ENCODE measurements at regions not wholly inside any gene's neighbourhood (a gene's known extent, or its start where the extent isn't known, plus 50 kb on each side); places are given as distances from the start of the nearest gene placed in this dataset.

GRCh38 chr16:88326611-88327485 is 55.9 kb upstream of the ZNF469 start:
- CTCF ChIA-PET: no interaction called here
- Histone ChIP-seq H3K27ac (ENCODE audit: low read depth, low read length) (no peak overlapping the region), H3K4me1 (ENCODE audit: insufficient read depth, low read length) (no peaks in the 10 kb centered on the region), H3K36me3 (ENCODE audit: insufficient read depth, low read length) (no peaks in the 10 kb centered on the region), H3K27me3 (ENCODE audit: insufficient read depth, low read length, poor library complexity, severe bottlenecking) (no peaks in the 10 kb centered on the region), H3K9me3 (ENCODE audit: low read length) (no peaks in the 10 kb centered on the region), H3K4me3 (ENCODE audit: low read length) (no peak overlapping the region)
- DNase-seq: no peak
- H3K4me1 Mint-ChIP-seq: no peaks in the 10 kb centered on the region
- H3K4me3 Mint-ChIP-seq: no peak overlapping the region
- peaks cover 0 to 2% of the 10 kb centered on the region in 2 donors for H3K27me3 Mint-ChIP-seq
- peak overlapping the region in 1 of 8 donors; percentile 79 for H3K27ac Mint-ChIP-seq
- no peaks in the 10 kb centered on the region for H3K36me3 Mint-ChIP-seq
- no peaks in the 10 kb centered on the region for H3K9me3 Mint-ChIP-seq
- POLR2A ChIA-PET: no interaction called here

GRCh38 chr16:88327561-88328312 is 55.0 kb upstream of the ZNF469 start:
- no peak for DNase-seq
- no peaks in the 10 kb centered on the region for H3K9me3 Mint-ChIP-seq
- no peaks in the 10 kb centered on the region for H3K36me3 ChIP-seq (ENCODE audit: insufficient read depth, low read length)
- H3K36me3 Mint-ChIP-seq: no peaks in the 10 kb centered on the region
- no peak overlapping the region for H3K4me3 ChIP-seq (ENCODE audit: low read length)
- CTCF ChIA-PET: no interaction called here
- no peaks in the 10 kb centered on the region for H3K4me1 ChIP-seq (ENCODE audit: insufficient read depth, low read length)
- H3K27ac Mint-ChIP-seq: no peak overlapping the region
- H3K4me1 Mint-ChIP-seq: no peaks in the 10 kb centered on the region
- H3K4me3 Mint-ChIP-seq: no peak overlapping the region
- no peak overlapping the region for H3K27ac ChIP-seq (ENCODE audit: low read depth, low read length)
- peaks cover 0 to 2% of the 10 kb centered on the region in 2 donors for H3K27me3 Mint-ChIP-seq
- no peaks in the 10 kb centered on the region for H3K9me3 ChIP-seq (ENCODE audit: low read length)
- H3K27me3 ChIP-seq (ENCODE audit: insufficient read depth, low read length, poor library complexity, severe bottlenecking): no peaks in the 10 kb centered on the region
- POLR2A ChIA-PET: no interaction called here

- Mint-ChIP-seq H3K4me3 (no peak overlapping the region), H3K36me3 (no peaks in the 10 kb centered on the region), H3K27ac (no peak overlapping the region), H3K9me3 (no peaks in the 10 kb centered on the region), H3K27me3 (peaks cover 0 to 3% of the 10 kb centered on the region in 2 donors), H3K4me1 (peaks cover 0 to under 1% (median 0%) of the 10 kb centered on the region in 3 donors)
- POLR2A ChIA-PET: no interaction called here
- no peak overlapping the region for H3K4me3 ChIP-seq (ENCODE audit: low read length)
- H3K9me3 ChIP-seq (ENCODE audit: low read length): no peaks in the 10 kb centered on the region
- no peaks in the 10 kb centered on the region for H3K4me1 ChIP-seq (ENCODE audit: insufficient read depth, low read length)
- no peaks in the 10 kb centered on the region for H3K36me3 ChIP-seq (ENCODE audit: insufficient read depth, low read length)
- H3K27ac ChIP-seq (ENCODE audit: low read depth, low read length): no peak overlapping the region
- CTCF ChIA-PET: no interaction called here
- no peak for DNase-seq
- no peaks in the 10 kb centered on the region for H3K27me3 ChIP-seq (ENCODE audit: insufficient read depth, low read length, poor library complexity, severe bottlenecking)
Measured at GRCh38 chr16:88328313-88328980, 54.3 kb upstream of the ZNF469 start.

- H3K4me3 Mint-ChIP-seq: no peak overlapping the region
- ChIA-PET POLR2A (no interaction called here), CTCF (no interaction called here)
- DNase-seq: no peak
- no peaks in the 10 kb centered on the region for H3K9me3 ChIP-seq (ENCODE audit: low read length)
- peaks cover 0 to 4% (median 0%) of the 10 kb centered on the region in 3 donors for H3K4me1 Mint-ChIP-seq
- H3K4me3 ChIP-seq (ENCODE audit: low read length): no peak overlapping the region
- no peak overlapping the region for H3K27ac ChIP-seq (ENCODE audit: low read depth, low read length)
- no peaks in the 10 kb centered on the region for H3K27me3 ChIP-seq (ENCODE audit: insufficient read depth, low read length, poor library complexity, severe bottlenecking)
- peak overlapping the region in 1 of 8 donors; percentile 69 for H3K27ac Mint-ChIP-seq
- H3K36me3 Mint-ChIP-seq: no peaks in the 10 kb centered on the region
- H3K4me1 ChIP-seq (ENCODE audit: insufficient read depth, low read length): no peaks in the 10 kb centered on the region
- peaks cover 2 to 8% of the 10 kb centered on the region in 2 donors for H3K27me3 Mint-ChIP-seq
- no peaks in the 10 kb centered on the region for H3K9me3 Mint-ChIP-seq
- H3K36me3 ChIP-seq (ENCODE audit: insufficient read depth, low read length): no peaks in the 10 kb centered on the region
Measured at GRCh38 chr16:88329726-88330700, 52.7 kb upstream of the ZNF469 start.

GRCh38 chr16:88330971-88331890 is 51.5 kb upstream of the ZNF469 start:
- H3K4me1 Mint-ChIP-seq: peaks cover 0 to 4% (median 0%) of the 10 kb centered on the region in 3 donors
- Histone ChIP-seq H3K4me1 (ENCODE audit: insufficient read depth, low read length) (no peaks in the 10 kb centered on the region), H3K9me3 (ENCODE audit: low read length) (no peaks in the 10 kb centered on the region), H3K4me3 (ENCODE audit: low read length) (no peak overlapping the region), H3K27me3 (ENCODE audit: insufficient read depth, low read length, poor library complexity, severe bottlenecking) (no peaks in the 10 kb centered on the region), H3K36me3 (ENCODE audit: insufficient read depth, low read length) (no peaks in the 10 kb centered on the region), H3K27ac (ENCODE audit: low read depth, low read length) (no peak overlapping the region)
- H3K27me3 Mint-ChIP-seq: peaks cover 2 to 8% of the 10 kb centered on the region in 2 donors
- CTCF ChIA-PET: no interaction called here
- DNase-seq: no peak
- no peaks in the 10 kb centered on the region for H3K36me3 Mint-ChIP-seq
- H3K27ac Mint-ChIP-seq: no peak overlapping the region
- POLR2A ChIA-PET: no interaction called here
- H3K9me3 Mint-ChIP-seq: no peaks in the 10 kb centered on the region
- no peak overlapping the region for H3K4me3 Mint-ChIP-seq

GRCh38 chr16:88331989-88332920 is 50.5 kb upstream of the ZNF469 start:
- Mint-ChIP-seq H3K27ac (no peak overlapping the region), H3K9me3 (no peaks in the 10 kb centered on the region), H3K36me3 (no peaks in the 10 kb centered on the region), H3K27me3 (peaks cover 4 to 8% of the 10 kb centered on the region in 2 donors), H3K4me1 (peaks cover 0 to 4% (median 0%) of the 10 kb centered on the region in 3 donors), H3K4me3 (no peak overlapping the region)
- Histone ChIP-seq H3K9me3 (ENCODE audit: low read length) (no peaks in the 10 kb centered on the region), H3K4me3 (ENCODE audit: low read length) (no peak overlapping the region), H3K36me3 (ENCODE audit: insufficient read depth, low read length) (no peaks in the 10 kb centered on the region), H3K27me3 (ENCODE audit: insufficient read depth, low read length, poor library complexity, severe bottlenecking) (no peaks in the 10 kb centered on the region), H3K4me1 (ENCODE audit: insufficient read depth, low read length) (no peaks in the 10 kb centered on the region), H3K27ac (ENCODE audit: low read depth, low read length) (peak overlapping the region; percentile 64)
- DNase-seq: no peak
- ChIA-PET CTCF (no interaction called here), POLR2A (no interaction called here)
